Adrenal gland (tissue), 9 donors: ENCODE measurements at regions not wholly inside any gene's neighbourhood (a gene's known extent, or its start where the extent isn't known, plus 50 kb on each side); places are given as distances from the start of the nearest gene placed in this dataset.
A peak's percentile ranks its signal among the peaks of the same experiment; 100 is the strongest.

ENCODE experiments used
- DNase-seq, 7 donors: peaks; one replicate each; pipeline ENCODE4 v3.0.0-alpha.2; 2019 to 2020
- H3K27ac ChIP-seq, 5 donors: fragments of 200-600 bp; sonication (generic) in 4 of 5; 1 replicate in 3 of 5; 2 replicates in 2 of 5; pipeline versions ENCODE4 v1.5.1 to v1.8.0; 2016 to 2020; ENCODE audit warnings: mild to moderate bottlenecking in 1 of 5
- H3K27me3 ChIP-seq: fragments of 200-600 bp; 2 replicates; pipeline ENCODE4 v1.8.0; 2021
- H3K36me3 ChIP-seq, 2 donors: fragments of 200-600 bp; replicated peaks in 1 of 2; 1 replicate in 1 of 2; 2 replicates in 1 of 2; pipeline versions ENCODE4 v1.5.1 to v1.8.0; 2018 to 2022
- H3K4me1 ChIP-seq, 2 donors: fragments of 200-600 bp; replicated peaks in 1 of 2; 1 replicate in 1 of 2; 2 replicates in 1 of 2; pipeline versions ENCODE4 v1.5.1 to v1.8.0; 2018 to 2021
- H3K4me3 ChIP-seq, 4 donors: fragments of 200-600 bp; sonication (generic) in 3 of 4; one replicate each; pipeline ENCODE4 v1.5.1; 2016 to 2018
- H3K9me3 ChIP-seq, 3 donors: fragments of 200-600 bp; sonication (generic) in 1 of 3; replicated peaks in 1 of 3; 1 replicate in 2 of 3; 2 replicates in 1 of 3; pipeline versions ENCODE4 v1.5.1 to v1.8.0; 2016 to 2021
- CTCF ChIP-seq, 6 experiments: fragments of 450-650 bp in 4 of 6; fragments of 200-600 bp in 2 of 6; sonication (generic) in 1 of 6; IDR thresholded peaks; 1 replicate in 5 of 6; 2 replicates in 1 of 6; pipeline versions ENCODE4 v1.5.1 to v1.8.0; 2016 to 2021; ENCODE audit warnings: antibody characterized with exemption in 6 of 6, mild to moderate bottlenecking in 2 of 6, moderate library complexity in 1 of 6
- POLR2A ChIP-seq, 2 donors: fragments of 450-650 bp; IDR thresholded peaks; one replicate each; pipeline ENCODE4 v1.6.1; 2017; ENCODE audit warnings: antibody characterized with exemption in 2 of 2, mild to moderate bottlenecking in 2 of 2, moderate library complexity in 1 of 2
- WGBS, 4 donors: extraction: QIAGEN DNeasy Blood & Tissue Kit in 2 of 4; methylation state at CpG; one replicate each; pipeline versions ENCODE4 v1.1.5 to v1.1.7; 2013 to 2017; 5-methylcytosine and 5-hydroxymethylcytosine counted together
- intact Hi-C, 2 donors: fragments of 100-400 bp; cut with DNase I; formaldehyde crosslinking; loops; one replicate each; pipeline versions ENCODE4 v1.14.1 to v1.15.0; 2022 to 2023
- donor health status: healthy with polysubstance abuse.
- donor health status: Bipolar disorder and iron deficiency.
- donor health status: DM: yes; HTN: yes; CAD: no.
- donor health status: DM: no; HTN: no; CAD: no.
- donor health status: DM: no; HTN: no; CAD: no.

- DNase-seq, result no peak
- Histone ChIP-seq H3K27ac (no peak overlapping the region), H3K4me3 (no peak overlapping the region), H3K27me3 (no peaks in the 10 kb centered on the region), H3K4me1 (no peaks in the 10 kb centered on the region), H3K9me3 (no peaks in the 10 kb centered on the region), H3K36me3 (no peaks in the 10 kb centered on the region)
- 64 to 80% (median 76%) methylated on average over 1 of the region's 1 CpG for WGBS, 4 donors
- intact Hi-C loops, result no loop called here
- TF ChIP-seq CTCF (IDR thresholded peaks at IDR 0.05) (no peak), POLR2A (IDR thresholded peaks at IDR 0.05) (no peak)
Measured at GRCh38 chr10:88023676-88024075, 160.3 kb downstream of the PTEN start.

- H3K9me3 ChIP-seq, result no peaks in the 10 kb centered on the region
- TF ChIP-seq CTCF (IDR thresholded peaks at IDR 0.05) (no peak), POLR2A (IDR thresholded peaks at IDR 0.05) (no peak)
- no peaks in the 10 kb centered on the region for H3K36me3 ChIP-seq
- H3K27me3 ChIP-seq, result no peaks in the 10 kb centered on the region
- intact Hi-C loops, result no loop called here
- no peak for DNase-seq
- H3K4me1 ChIP-seq, result no peaks in the 10 kb centered on the region
- no peak overlapping the region for H3K4me3 ChIP-seq
- no peak overlapping the region for H3K27ac ChIP-seq
- 86 to 93% (median 93%) methylated on average over 3 of the region's 3 CpGs for WGBS, 4 donors
Measured at GRCh38 chr10:88026031-88026430, 162.6 kb downstream of the PTEN start.

GRCh38 chr10:88027570-88027969, 164.1 kb downstream of the PTEN start:
- intact Hi-C loops, result no loop called here
- TF ChIP-seq POLR2A (IDR thresholded peaks at IDR 0.05), result no peak
- no peak for TF ChIP-seq CTCF (IDR thresholded peaks at IDR 0.05)
- H3K4me1 ChIP-seq, result no peaks in the 10 kb centered on the region
- WGBS, 4 donors, result 58 to 80% (median 79%) methylated on average over 4 of the region's 4 CpGs
- no peak overlapping the region for H3K4me3 ChIP-seq
- no peaks in the 10 kb centered on the region for H3K27me3 ChIP-seq
- H3K36me3 ChIP-seq, result no peaks in the 10 kb centered on the region
- no peak overlapping the region for H3K27ac ChIP-seq
- DNase-seq, result peak in 6 of 7 donors; percentile 23 to 67 (median 42)
- H3K9me3 ChIP-seq, result no peaks in the 10 kb centered on the region

GRCh38 chr10:88028072-88028471, 164.6 kb downstream of the PTEN start:
- Histone ChIP-seq H3K36me3 (no peaks in the 10 kb centered on the region), H3K4me1 (no peaks in the 10 kb centered on the region), H3K27ac (no peak overlapping the region), H3K4me3 (no peak overlapping the region), H3K27me3 (no peaks in the 10 kb centered on the region), H3K9me3 (no peaks in the 10 kb centered on the region)
- intact Hi-C loops, result no loop called here
- 74 to 95% (median 81%) methylated on average over 1 of the region's 1 CpG for WGBS, 4 donors
- no peak for TF ChIP-seq POLR2A (IDR thresholded peaks at IDR 0.05)
- no peak for TF ChIP-seq CTCF (IDR thresholded peaks at IDR 0.05)
- DNase-seq, result no peak
